HCT116 (cell line): ENCODE measurements at regions not wholly inside any gene's neighbourhood (a gene's known extent, or its start where the extent isn't known, plus 50 kb on each side); places are given as distances from the start of the nearest gene placed in this dataset.

Experiments used
- CEBPB ChIP-seq: IDR thresholded peaks from 2 replicates; pipeline ENCODE4 v1.6.1; 2012; ENCODE audit warnings: low read depth
- EZH2 ChIP-seq: fragments of 200-600 bp; sonication (generic); IDR thresholded peaks from 2 replicates; pipeline ENCODE4 v1.6.1; 2017; ENCODE audit warnings: antibody characterized with exemption, mixed run types
- EZH2phosphoT487 ChIP-seq: fragments of 200-600 bp; IDR thresholded peaks from 2 replicates; pipeline ENCODE4 v1.6.1; 2018; ENCODE audit warnings: antibody characterized with exemption, borderline replicate concordance
- FOSL1 ChIP-seq: IDR thresholded peaks from 2 replicates; pipeline ENCODE4 v1.6.1; 2012; ENCODE audit warnings: low read depth
- POLR2A ChIP-seq: IDR thresholded peaks from 2 replicates; pipeline ENCODE4 v1.7.0; 2011; ENCODE audit warnings: borderline replicate concordance; ENCODE audit not compliant: insufficient read depth, insufficient read length; ENCODE audit errors: extremely low read depth
- RAD21 ChIP-seq: IDR thresholded peaks from 2 replicates; pipeline ENCODE4 v1.6.1; 2012; ENCODE audit warnings: low read depth, mild to moderate bottlenecking
- SRF ChIP-seq: IDR thresholded peaks from 2 replicates; pipeline ENCODE4 v1.6.1; 2012; ENCODE audit warnings: low read depth
- TCF7L2 ChIP-seq: IDR thresholded peaks from 2 replicates; pipeline ENCODE4 v1.7.0; 2011; ENCODE audit warnings: borderline replicate concordance, inconsistent platforms; ENCODE audit not compliant: insufficient read depth, insufficient read length; ENCODE audit errors: extremely low read depth
- TF ChIP-seq, protein P1 (sequence below), 3 experiments: fragments of 200-600 bp in 1 of 3; sonication (generic) in 1 of 3; IDR thresholded peaks in 2 of 3; conservative IDR thresholded peaks in 1 of 3; 2 replicates each; pipeline ENCODE4 v1.5.1; 2012 to 2017; ENCODE audit warnings: low read depth in 2 of 3, low read length in 2 of 3, antibody characterized with exemption in 1 of 3, borderline replicate concordance in 1 of 3, control low read depth in 1 of 3, mild to moderate bottlenecking in 1 of 3, mixed read lengths in 1 of 3, mixed run types in 1 of 3, moderate library complexity in 1 of 3; ENCODE audit not compliant: insufficient read depth in 1 of 3
- TF ChIP-seq, protein P2 (sequence below): IDR thresholded peaks from 2 replicates; pipeline ENCODE4 v1.6.1; 2012

DNA sequence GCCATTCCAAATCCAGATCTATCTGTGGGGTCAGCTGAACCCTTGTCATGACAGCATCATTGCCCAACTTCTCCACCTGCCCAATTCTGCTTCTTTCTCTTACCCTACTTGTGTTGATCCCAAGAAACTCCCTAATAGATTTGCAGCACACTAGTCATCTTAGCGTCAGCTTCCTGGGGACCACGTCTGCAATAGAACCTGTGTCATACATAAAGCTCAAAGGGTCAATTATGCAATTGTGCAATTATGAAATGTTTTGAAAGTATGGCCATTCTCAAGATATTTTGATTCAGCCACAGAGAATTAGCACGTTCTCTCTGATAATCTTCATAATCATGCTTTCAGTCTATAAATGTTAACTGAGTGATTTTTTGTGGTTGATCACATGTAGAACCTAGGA lies 87.4 kb upstream of the PAPPA start:
- TF ChIP-seq CEBPB, result no peak
- TF ChIP-seq SRF, result no peak
- TF ChIP-seq, protein P1, sequence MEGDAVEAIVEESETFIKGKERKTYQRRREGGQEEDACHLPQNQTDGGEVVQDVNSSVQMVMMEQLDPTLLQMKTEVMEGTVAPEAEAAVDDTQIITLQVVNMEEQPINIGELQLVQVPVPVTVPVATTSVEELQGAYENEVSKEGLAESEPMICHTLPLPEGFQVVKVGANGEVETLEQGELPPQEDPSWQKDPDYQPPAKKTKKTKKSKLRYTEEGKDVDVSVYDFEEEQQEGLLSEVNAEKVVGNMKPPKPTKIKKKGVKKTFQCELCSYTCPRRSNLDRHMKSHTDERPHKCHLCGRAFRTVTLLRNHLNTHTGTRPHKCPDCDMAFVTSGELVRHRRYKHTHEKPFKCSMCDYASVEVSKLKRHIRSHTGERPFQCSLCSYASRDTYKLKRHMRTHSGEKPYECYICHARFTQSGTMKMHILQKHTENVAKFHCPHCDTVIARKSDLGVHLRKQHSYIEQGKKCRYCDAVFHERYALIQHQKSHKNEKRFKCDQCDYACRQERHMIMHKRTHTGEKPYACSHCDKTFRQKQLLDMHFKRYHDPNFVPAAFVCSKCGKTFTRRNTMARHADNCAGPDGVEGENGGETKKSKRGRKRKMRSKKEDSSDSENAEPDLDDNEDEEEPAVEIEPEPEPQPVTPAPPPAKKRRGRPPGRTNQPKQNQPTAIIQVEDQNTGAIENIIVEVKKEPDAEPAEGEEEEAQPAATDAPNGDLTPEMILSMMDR (IDR thresholded peaks at IDR 0.05 in 2 of 3, conservative IDR thresholded peaks at IDR 0.05 in 1 of 3; ENCODE audit: borderline replicate concordance in 1 of 3, insufficient read depth in 1 of 3, low read depth in 2 of 3, low read length in 2 of 3), result no peak
- TF ChIP-seq EZH2, result no peak
- TF ChIP-seq POLR2A, result no peak
- TF ChIP-seq FOSL1, result no peak
- no peak for TF ChIP-seq TCF7L2
- TF ChIP-seq EZH2phosphoT487, result no peak
- no peak for TF ChIP-seq RAD21
- TF ChIP-seq, protein P2, sequence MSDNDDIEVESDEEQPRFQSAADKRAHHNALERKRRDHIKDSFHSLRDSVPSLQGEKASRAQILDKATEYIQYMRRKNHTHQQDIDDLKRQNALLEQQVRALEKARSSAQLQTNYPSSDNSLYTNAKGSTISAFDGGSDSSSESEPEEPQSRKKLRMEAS, result no peak
